SK-N-SH (cell line): ENCODE measurements at regions not wholly inside any gene's neighbourhood (a gene's known extent, or its start where the extent isn't known, plus 50 kb on each side); places are given as distances from the start of the nearest gene placed in this dataset.

ENCODE experiments used
- CTCF ChIA-PET: fragments of 300-600, 350-600 bp; formaldehyde crosslinking; extraction: SDS; loops from one replicate; lab custom pipeline; 2021; lab: Yijun Ruan, JAX
- POLR2A ChIA-PET: fragments of 350-600 bp; sonication (Branson Sonifier 250); formaldehyde crosslinking; extraction: SDS; loops from one replicate; lab custom pipeline; 2020; ENCODE audit warnings: antibody characterized with exemption, inconsistent platforms; lab: Yijun Ruan, JAX
- DNase-seq: peaks from one replicate; pipeline ENCODE4 v3.0.0; 2012
- H2AFZ ChIP-seq: fragments of 200-600 bp; sonication (generic); 2 replicates; pipeline ENCODE4 v1.8.1; 2016; ENCODE audit warnings: antibody characterized with exemption, mild to moderate bottlenecking, low read depth
- H3F3A ChIP-seq: fragments of 200-600 bp; sonication (generic); replicated peaks from 2 replicates; pipeline ENCODE3; 2016; ENCODE audit warnings: antibody characterized with exemption, mild to moderate bottlenecking; ENCODE audit not compliant: insufficient read depth
- H3K27ac ChIP-seq, 2 experiments: fragments of 200-500 bp in 1 of 2; fragments of 200-600 bp in 1 of 2; sonication (Bioruptor generic) in 1 of 2; sonication (generic), shearing (Covaris generic) in 1 of 2; 2 replicates each; pipeline versions ENCODE4 v1.5.1 to v1.6.1; 2014 to 2016; ENCODE audit warnings: low read depth in 2 of 2, inconsistent platforms in 1 of 2, low read length in 1 of 2, mild to moderate bottlenecking in 1 of 2, mixed read lengths in 1 of 2
- H3K27me3 ChIP-seq: fragments of 200-600 bp; sonication (generic), shearing (Covaris generic); 2 replicates; pipeline ENCODE4 v1.6.1; 2016; ENCODE audit warnings: mixed run types; ENCODE audit not compliant: insufficient read depth
- H3K36me3 ChIP-seq, 2 experiments: fragments of 200-500 bp in 1 of 2; fragments of 200-600 bp in 1 of 2; sonication (Bioruptor generic) in 1 of 2; sonication (generic) in 1 of 2; replicated peaks in 1 of 2; 2 replicates each; pipeline versions ENCODE3 to v1.5.1; 2014 to 2016; ENCODE audit warnings: low read length in 1 of 2, mild to moderate bottlenecking in 1 of 2; ENCODE audit not compliant: insufficient read depth in 2 of 2, control insufficient read depth in 1 of 2
- H3K4me1 ChIP-seq, 2 experiments: fragments of 200-500 bp in 1 of 2; fragments of 200-600 bp in 1 of 2; sonication (Bioruptor generic) in 1 of 2; sonication (generic), shearing (Covaris generic) in 1 of 2; 2 replicates each; pipeline versions ENCODE4 v1.5.1 to v1.6.1; 2014 to 2016; ENCODE audit warnings: low read depth in 1 of 2, low read length in 1 of 2, mixed run types in 1 of 2; ENCODE audit not compliant: insufficient read depth in 2 of 2, control insufficient read depth in 1 of 2
- H3K4me2 ChIP-seq: fragments of 200-600 bp; sonication (generic), shearing (Covaris generic); 2 replicates; pipeline ENCODE4 v1.6.1; 2017; ENCODE audit warnings: mixed run types
- H3K4me3 ChIP-seq, 2 experiments: fragments of 200-500 bp in 1 of 2; fragments of 200-600 bp in 1 of 2; sonication (Bioruptor generic) in 1 of 2; sonication (generic), shearing (Covaris generic) in 1 of 2; 2 replicates each; pipeline versions ENCODE4 v1.5.1 to v1.8.1; 2014 to 2016; ENCODE audit warnings: low read depth in 2 of 2, inconsistent platforms in 1 of 2, low read length in 1 of 2, mild to moderate bottlenecking in 1 of 2, mixed read lengths in 1 of 2, moderate library complexity in 1 of 2
- H3K79me2 ChIP-seq: fragments of 200-600 bp; sonication (generic); 2 replicates; pipeline ENCODE4 v1.8.1; 2017; ENCODE audit warnings: mild to moderate bottlenecking; ENCODE audit not compliant: insufficient read depth
- H3K9ac ChIP-seq: fragments of 200-600 bp; sonication (generic); 2 replicates; pipeline ENCODE4 v1.6.1; 2017; ENCODE audit warnings: mixed run types
- H3K9me2 ChIP-seq: fragments of 200-600 bp; sonication (generic); 2 replicates; pipeline ENCODE4 v1.6.1; 2017; ENCODE audit warnings: mixed run types
- H3K9me3 ChIP-seq: fragments of 200-600 bp; sonication (generic); 2 replicates; pipeline ENCODE4 v1.6.1; 2017; ENCODE audit warnings: mixed run types, mild to moderate bottlenecking, moderate library complexity
- H4K20me1 ChIP-seq: fragments of 200-600 bp; sonication (generic); 2 replicates; pipeline ENCODE4 v1.6.1; 2017; ENCODE audit warnings: mild to moderate bottlenecking, mixed run types; ENCODE audit not compliant: insufficient read depth
- CHD2 ChIP-seq: fragments of 150-350 bp; IDR thresholded peaks from 2 replicates; pipeline ENCODE4 v1.6.1; 2018; ENCODE audit warnings: low read length; ENCODE audit not compliant: partially characterized antibody
- CTCF ChIP-seq: fragments of 200-600 bp; sonication (generic); IDR thresholded peaks from 2 replicates; pipeline ENCODE4 v1.6.1; 2017; ENCODE audit warnings: antibody characterized with exemption, mild to moderate bottlenecking, moderate library complexity
- ELF1 ChIP-seq: IDR thresholded peaks from 2 replicates; pipeline ENCODE4 v1.4.0; 2012
- EP300 ChIP-seq, 2 experiments: IDR thresholded peaks; 2 replicates each; pipeline versions ENCODE4 v1.4.0 to v1.6.1; 2012; ENCODE audit warnings: borderline replicate concordance in 1 of 2, low read depth in 1 of 2, low read length in 1 of 2
- EZH2phosphoT487 ChIP-seq: fragments of 200-600 bp; sonication (generic); IDR thresholded peaks from 2 replicates; pipeline ENCODE4 v1.6.1; 2017; ENCODE audit warnings: low read depth, mixed run types, mild to moderate bottlenecking, antibody characterized with exemption, moderate library complexity, borderline replicate concordance
- FOSL2 ChIP-seq: IDR thresholded peaks from 2 replicates; pipeline ENCODE4 v1.4.0; 2012; ENCODE audit warnings: low read depth, mild to moderate bottlenecking, moderate library complexity, borderline replicate concordance
- JUND ChIP-seq: IDR thresholded peaks from 2 replicates; pipeline ENCODE4 v1.4.0; 2012
- MXI1 ChIP-seq: IDR thresholded peaks from 2 replicates; pipeline ENCODE4 v1.6.1; 2012; ENCODE audit warnings: mild to moderate bottlenecking, low read depth, low read length, improper control_type of control experiment
- NRF1 ChIP-seq: IDR thresholded peaks from 2 replicates; pipeline ENCODE4 v1.6.1; 2012; ENCODE audit warnings: low read depth, mild to moderate bottlenecking, low read length
- RAD21 ChIP-seq: IDR thresholded peaks from 2 replicates; pipeline ENCODE4 v1.6.1; 2012; ENCODE audit warnings: mild to moderate bottlenecking, low read length
- RCOR1 ChIP-seq: fragments of 150-350 bp; IDR thresholded peaks from 2 replicates; pipeline ENCODE4 v1.6.1; 2017; ENCODE audit warnings: antibody characterized with exemption, low read length
- RFX5 ChIP-seq: IDR thresholded peaks from 2 replicates; pipeline ENCODE4 v1.6.1; 2012; ENCODE audit warnings: mild to moderate bottlenecking, improper control_type of control experiment, low read length
- SIN3A ChIP-seq: IDR thresholded peaks from 2 replicates; pipeline ENCODE4 v1.6.1; 2012; ENCODE audit warnings: low read depth, mild to moderate bottlenecking, low read length, moderate library complexity, borderline replicate concordance
- SMC3 ChIP-seq: IDR thresholded peaks from 2 replicates; pipeline ENCODE4 v1.6.1; 2012; ENCODE audit warnings: low read depth, low read length, improper control_type of control experiment
- TCF12 ChIP-seq: IDR thresholded peaks from 2 replicates; pipeline ENCODE4 v1.4.0; 2012
- TEAD4 ChIP-seq: IDR thresholded peaks from 2 replicates; pipeline ENCODE4 v1.4.0; 2012; ENCODE audit warnings: mild to moderate bottlenecking, borderline replicate concordance; ENCODE audit not compliant: insufficient read depth
- WGBS: methylation state at CpG from one replicate; pipeline ENCODE4 v1.1.6; 2017; ENCODE audit warnings: low lambda C conversion rate; 5-methylcytosine and 5-hydroxymethylcytosine counted together
- TF ChIP-seq, protein P1 (sequence below): fragments of 150-350 bp; IDR thresholded peaks from 2 replicates; pipeline ENCODE4 v1.6.1; 2017; ENCODE audit warnings: antibody characterized with exemption, low read length, low read depth, borderline replicate concordance
- TF ChIP-seq, protein P2 (sequence below): IDR thresholded peaks from 2 replicates; pipeline ENCODE4 v1.4.0; 2012; ENCODE audit warnings: low read depth, borderline replicate concordance
- TF ChIP-seq, protein P3 (sequence below): IDR thresholded peaks from 2 replicates; pipeline ENCODE4; 2012
- TF ChIP-seq, protein P4 (sequence below): IDR thresholded peaks from 2 replicates; pipeline ENCODE4 v1.4.0; 2012; ENCODE audit warnings: low read depth

GRCh38 chr12:102343361-102344121, 136.8 kb downstream of the IGF1 start:
- H3K4me1 ChIP-seq, result no peaks in the 10 kb centered on the region
- TF ChIP-seq FOSL2 (no peak), RFX5 (no peak), EZH2phosphoT487 (no peak), NRF1 (no peak), CHD2 (no peak), EP300 (IDR thresholded peaks at IDR 0.05; ENCODE audit: borderline replicate concordance in 1 of 2, low read depth in 1 of 2, low read length in 1 of 2) (no peak), CTCF (no peak), RAD21 (no peak), RCOR1 (no peak), MXI1 (no peak), TEAD4 (no peak), TCF12 (no peak), JUND (no peak), ELF1 (no peak), SIN3A (no peak), SMC3 (no peak)
- TF ChIP-seq, protein P1, sequence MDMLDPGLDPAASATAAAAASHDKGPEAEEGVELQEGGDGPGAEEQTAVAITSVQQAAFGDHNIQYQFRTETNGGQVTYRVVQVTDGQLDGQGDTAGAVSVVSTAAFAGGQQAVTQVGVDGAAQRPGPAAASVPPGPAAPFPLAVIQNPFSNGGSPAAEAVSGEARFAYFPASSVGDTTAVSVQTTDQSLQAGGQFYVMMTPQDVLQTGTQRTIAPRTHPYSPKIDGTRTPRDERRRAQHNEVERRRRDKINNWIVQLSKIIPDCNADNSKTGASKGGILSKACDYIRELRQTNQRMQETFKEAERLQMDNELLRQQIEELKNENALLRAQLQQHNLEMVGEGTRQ, result no peak
- TF ChIP-seq, protein P2, sequence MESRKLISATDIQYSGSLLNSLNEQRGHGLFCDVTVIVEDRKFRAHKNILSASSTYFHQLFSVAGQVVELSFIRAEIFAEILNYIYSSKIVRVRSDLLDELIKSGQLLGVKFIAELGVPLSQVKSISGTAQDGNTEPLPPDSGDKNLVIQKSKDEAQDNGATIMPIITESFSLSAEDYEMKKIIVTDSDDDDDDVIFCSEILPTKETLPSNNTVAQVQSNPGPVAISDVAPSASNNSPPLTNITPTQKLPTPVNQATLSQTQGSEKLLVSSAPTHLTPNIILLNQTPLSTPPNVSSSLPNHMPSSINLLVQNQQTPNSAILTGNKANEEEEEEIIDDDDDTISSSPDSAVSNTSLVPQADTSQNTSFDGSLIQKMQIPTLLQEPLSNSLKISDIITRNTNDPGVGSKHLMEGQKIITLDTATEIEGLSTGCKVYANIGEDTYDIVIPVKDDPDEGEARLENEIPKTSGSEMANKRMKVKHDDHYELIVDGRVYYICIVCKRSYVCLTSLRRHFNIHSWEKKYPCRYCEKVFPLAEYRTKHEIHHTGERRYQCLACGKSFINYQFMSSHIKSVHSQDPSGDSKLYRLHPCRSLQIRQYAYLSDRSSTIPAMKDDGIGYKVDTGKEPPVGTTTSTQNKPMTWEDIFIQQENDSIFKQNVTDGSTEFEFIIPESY, result no peak
- TF ChIP-seq, protein P3, sequence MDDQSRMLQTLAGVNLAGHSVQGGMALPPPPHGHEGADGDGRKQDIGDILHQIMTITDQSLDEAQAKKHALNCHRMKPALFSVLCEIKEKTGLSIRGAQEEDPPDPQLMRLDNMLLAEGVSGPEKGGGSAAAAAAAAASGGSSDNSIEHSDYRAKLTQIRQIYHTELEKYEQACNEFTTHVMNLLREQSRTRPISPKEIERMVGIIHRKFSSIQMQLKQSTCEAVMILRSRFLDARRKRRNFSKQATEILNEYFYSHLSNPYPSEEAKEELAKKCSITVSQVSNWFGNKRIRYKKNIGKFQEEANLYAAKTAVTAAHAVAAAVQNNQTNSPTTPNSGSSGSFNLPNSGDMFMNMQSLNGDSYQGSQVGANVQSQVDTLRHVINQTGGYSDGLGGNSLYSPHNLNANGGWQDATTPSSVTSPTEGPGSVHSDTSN, result no peak
- TF ChIP-seq, protein P4, sequence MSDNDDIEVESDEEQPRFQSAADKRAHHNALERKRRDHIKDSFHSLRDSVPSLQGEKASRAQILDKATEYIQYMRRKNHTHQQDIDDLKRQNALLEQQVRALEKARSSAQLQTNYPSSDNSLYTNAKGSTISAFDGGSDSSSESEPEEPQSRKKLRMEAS, result no peak
- no peak overlapping the region for H3K4me2 ChIP-seq
- no peak overlapping the region for H3K27ac ChIP-seq
- H3F3A ChIP-seq, result no peaks in the 10 kb centered on the region
- DNase-seq, result no peak
- CTCF ChIA-PET, result interaction anchor here (1.5 kb wide), 1 partner anchor 9 kb away, joined by 4 read pairs; no protein-coding TSS in a partner anchor
- no peaks in the 10 kb centered on the region for H3K9me2 ChIP-seq
- H3K9ac ChIP-seq, result no peak overlapping the region
- no peaks in the 10 kb centered on the region for H3K9me3 ChIP-seq
- H3K27me3 ChIP-seq, result no peaks in the 10 kb centered on the region
- 0% methylated on average over 1 of the region's 1 CpG for WGBS
- H3K4me3 ChIP-seq, result no peak overlapping the region
- H3K79me2 ChIP-seq, result no peaks in the 10 kb centered on the region
- no peaks in the 10 kb centered on the region for H3K36me3 ChIP-seq
- H4K20me1 ChIP-seq, result no peaks in the 10 kb centered on the region
- POLR2A ChIA-PET, result no interaction called here
- no peak overlapping the region for H2AFZ ChIP-seq
